IMR-90 (cell line): ENCODE measurements at regions not wholly inside any gene's neighbourhood (a gene's known extent, or its start where the extent isn't known, plus 50 kb on each side); places are given as distances from the start of the nearest gene placed in this dataset.

Experiments
- ATAC-seq: fragments of 200-7000 bp; cut with Tn5 transposase; 2 replicates; pipeline ENCODE4 v1.9.1; 2020; ENCODE audit warnings: low read depth, mild to moderate bottlenecking, moderate library complexity
- BruUV-seq: library from RNA; stranded (reverse); fragments of 400-500 nt; replicated peaks from 2 replicates; lab custom pipeline; 2021; lab: Mats Ljungman, UMichigan
- CTCF ChIA-PET: fragments of 300-600 bp; formaldehyde crosslinking; extraction: SDS; loops from one replicate; lab custom pipeline; 2021; ENCODE audit warnings: antibody characterized with exemption; lab: Yijun Ruan, JAX
- POLR2A ChIA-PET: fragments of 300-600 bp; sonication (Branson Sonifier 250); formaldehyde crosslinking; loops from one replicate; lab custom pipeline; 2022; ENCODE audit warnings: antibody characterized with exemption; ENCODE audit not compliant: unreplicated experiment; lab: Charles Lee
- DNase-seq: peaks from one replicate; pipeline ENCODE4 v3.0.0; 2013
- H2AFZ ChIP-seq: replicated peaks from 2 replicates; pipeline ENCODE3; 2013; ENCODE audit warnings: low read length, mild to moderate bottlenecking; ENCODE audit not compliant: poor library complexity
- H2AK5ac ChIP-seq: 2 replicates; pipeline ENCODE4 v1.6.1; 2013; ENCODE audit warnings: low read depth, low read length, inconsistent platforms
- H2AK9ac ChIP-seq: replicated peaks from 2 replicates; pipeline ENCODE3; 2013; ENCODE audit warnings: mild to moderate bottlenecking, low read depth, low read length, moderate library complexity; ENCODE audit not compliant: poor library complexity
- H2BK120ac ChIP-seq: 2 replicates; pipeline ENCODE4 v1.6.1; 2013; ENCODE audit warnings: low read depth, low read length, inconsistent platforms
- H2BK15ac ChIP-seq: 3 replicates; pipeline ENCODE4 v1.6.1; 2013; ENCODE audit warnings: low read depth, low read length, inconsistent platforms
- H2BK20ac ChIP-seq: 2 replicates; pipeline ENCODE4 v1.6.1; 2013; ENCODE audit warnings: low read depth, mild to moderate bottlenecking, inconsistent platforms, low read length, moderate library complexity
- H2BK5ac ChIP-seq: 2 replicates; pipeline ENCODE4 v1.6.1; 2013; ENCODE audit warnings: mild to moderate bottlenecking, low read depth, low read length, inconsistent platforms; ENCODE audit not compliant: poor library complexity, severe bottlenecking
- H3K14ac ChIP-seq: replicated peaks from 2 replicates; pipeline ENCODE4 v1.6.1; 2013; ENCODE audit warnings: low read depth, low read length, inconsistent platforms
- H3K18ac ChIP-seq: 2 replicates; pipeline ENCODE4 v1.6.1; 2013; ENCODE audit warnings: low read depth, low read length, control low read depth
- H3K23ac ChIP-seq: 2 replicates; pipeline ENCODE4 v1.6.1; 2013; ENCODE audit warnings: low read depth, low read length, inconsistent platforms
- H3K27ac ChIP-seq: 2 replicates; pipeline ENCODE4 v1.5.1; 2013; ENCODE audit warnings: mild to moderate bottlenecking, control low read depth, low read length; ENCODE audit not compliant: insufficient read depth
- H3K27me3 ChIP-seq: 2 replicates; pipeline ENCODE4 v1.6.1; 2013; ENCODE audit warnings: low read length; ENCODE audit not compliant: control insufficient read depth, insufficient read depth
- H3K36me3 ChIP-seq: 2 replicates; pipeline ENCODE4 v1.6.1; 2013; ENCODE audit warnings: low read length, mixed read lengths; ENCODE audit not compliant: control insufficient read depth, insufficient read depth
- H3K4ac ChIP-seq: 2 replicates; pipeline ENCODE4 v1.6.1; 2013; ENCODE audit warnings: low read depth, low read length, inconsistent platforms
- H3K4me1 ChIP-seq: 2 replicates; pipeline ENCODE4 v1.6.1; 2013; ENCODE audit warnings: low read length, mixed read lengths; ENCODE audit not compliant: control insufficient read depth, insufficient read depth
- H3K4me2 ChIP-seq: 2 replicates; pipeline ENCODE4 v1.6.1; 2013; ENCODE audit warnings: low read depth, mild to moderate bottlenecking, control low read depth, low read length, moderate library complexity
- H3K4me3 ChIP-seq: 2 replicates; pipeline ENCODE4 v1.5.1; 2013; ENCODE audit warnings: low read depth, mild to moderate bottlenecking, control low read depth, low read length, moderate library complexity; ENCODE audit not compliant: insufficient read depth
- H3K56ac ChIP-seq: 2 replicates; pipeline ENCODE4 v1.6.1; 2013; ENCODE audit warnings: low read length, inconsistent platforms; ENCODE audit not compliant: insufficient read depth; ENCODE audit errors: extremely low read depth
- H3K79me1 ChIP-seq, 2 experiments: 2 replicates each; pipeline ENCODE4 v1.6.1; 2013; ENCODE audit warnings: low read length in 2 of 2, inconsistent platforms in 1 of 2, low read depth in 1 of 2
- H3K9ac ChIP-seq: 2 replicates; pipeline ENCODE4 v1.6.1; 2013; ENCODE audit warnings: low read depth, low read length, control low read depth
- H3K9me1 ChIP-seq: 2 replicates; pipeline ENCODE4 v1.6.1; 2013; ENCODE audit warnings: low read length, inconsistent platforms; ENCODE audit not compliant: insufficient read depth
- H3K9me3 ChIP-seq: 2 replicates; pipeline ENCODE4 v1.6.1; 2013; ENCODE audit warnings: low read length; ENCODE audit not compliant: control insufficient read depth, insufficient read depth
- H4K20me1 ChIP-seq: 2 replicates; pipeline ENCODE4 v1.6.1; 2013; ENCODE audit warnings: low read length, inconsistent platforms; ENCODE audit not compliant: insufficient read depth
- H4K5ac ChIP-seq: 2 replicates; pipeline ENCODE4 v1.6.1; 2013; ENCODE audit warnings: mild to moderate bottlenecking, low read depth, low read length, control low read depth
- H4K8ac ChIP-seq, 2 experiments: 2 replicates each; pipeline ENCODE4 v1.6.1; 2013; ENCODE audit warnings: low read depth in 2 of 2, low read length in 2 of 2, control low read depth in 1 of 2, inconsistent platforms in 1 of 2
- H4K91ac ChIP-seq: 2 replicates; pipeline ENCODE4 v1.6.1; 2013; ENCODE audit warnings: low read depth, low read length, inconsistent platforms; ENCODE audit not compliant: insufficient read depth
- BHLHE40 ChIP-seq: fragments of 150-350 bp; IDR thresholded peaks from 2 replicates; pipeline ENCODE4 v1.6.1; 2016; ENCODE audit warnings: mild to moderate bottlenecking, low read depth, low read length
- CEBPB ChIP-seq: IDR thresholded peaks from 2 replicates; pipeline ENCODE4 v1.6.1; 2012; ENCODE audit warnings: low read depth, low read length, improper control_type of control experiment
- CHD1 ChIP-seq: IDR thresholded peaks from 2 replicates; pipeline ENCODE4 v1.6.1; 2012; ENCODE audit warnings: low read depth, low read length, improper control_type of control experiment
- CTCF ChIP-seq: conservative IDR thresholded peaks from 2 replicates; pipeline ENCODE4 v1.5.1; 2012; ENCODE audit warnings: mild to moderate bottlenecking, low read depth, low read length, improper control_type of control experiment
- ELK1 ChIP-seq: fragments of 150-350 bp; IDR thresholded peaks from 2 replicates; pipeline ENCODE4 v1.6.1; 2016; ENCODE audit warnings: low read depth, mild to moderate bottlenecking, low read length, moderate library complexity, borderline replicate concordance
- FOS ChIP-seq: fragments of 150-350 bp; IDR thresholded peaks from 2 replicates; pipeline ENCODE4 v1.6.1; 2016; ENCODE audit warnings: low read depth, low read length
- MAFK ChIP-seq: IDR thresholded peaks from 2 replicates; pipeline ENCODE4 v1.6.1; 2012; ENCODE audit warnings: low read depth, low read length, improper control_type of control experiment
- MAZ ChIP-seq: IDR thresholded peaks from 2 replicates; pipeline ENCODE4 v1.6.1; 2012; ENCODE audit warnings: low read depth, mild to moderate bottlenecking, low read length, improper control_type of control experiment, moderate library complexity, borderline replicate concordance
- MXI1 ChIP-seq: IDR thresholded peaks from 2 replicates; pipeline ENCODE4 v1.6.1; 2012; ENCODE audit warnings: low read depth, mild to moderate bottlenecking, low read length, moderate library complexity, borderline replicate concordance
- NFE2L2 ChIP-seq: fragments of 150-350 bp; IDR thresholded peaks from 2 replicates; pipeline ENCODE4 v1.6.1; 2016; ENCODE audit warnings: low read depth, mild to moderate bottlenecking, low read length
- POLR2A ChIP-seq: IDR thresholded peaks from 2 replicates; pipeline ENCODE4 v1.6.1; 2012; ENCODE audit warnings: mild to moderate bottlenecking, low read depth, low read length
- RAD21 ChIP-seq: IDR thresholded peaks from 2 replicates; pipeline ENCODE4 v1.6.1; 2012; ENCODE audit warnings: low read length, improper control_type of control experiment
- RCOR1 ChIP-seq: IDR thresholded peaks from 2 replicates; pipeline ENCODE4 v1.6.1; 2012; ENCODE audit warnings: mild to moderate bottlenecking, low read length, improper control_type of control experiment; ENCODE audit not compliant: insufficient replicate concordance
- RFX5 ChIP-seq: IDR thresholded peaks from 2 replicates; pipeline ENCODE4 v1.8.0; 2012; ENCODE audit warnings: low read depth, mild to moderate bottlenecking, low read length, moderate library complexity
- SMC3 ChIP-seq: fragments of 150-350 bp; IDR thresholded peaks from 2 replicates; pipeline ENCODE4 v1.6.1; 2016; ENCODE audit warnings: low read depth, mild to moderate bottlenecking, antibody characterized with exemption, low read length, moderate library complexity
- USF2 ChIP-seq: fragments of 150-350 bp; IDR thresholded peaks from 2 replicates; pipeline ENCODE4 v1.6.1; 2017; ENCODE audit warnings: mild to moderate bottlenecking, antibody characterized with exemption, low read length, low read depth
- WGBS, 2 experiments: methylation state at CpG; one replicate each; pipeline versions ENCODE4 v1.1.5 to v1.1.7; 2013; ENCODE audit warnings: missing lambda C conversion rate in 2 of 2; ENCODE audit not compliant: insufficient read length in 1 of 2; ENCODE audit errors: extremely low coverage in 2 of 2; 5-methylcytosine and 5-hydroxymethylcytosine counted together
- dilution Hi-C: fragments of 300-500 bp; cut with HindIII; formaldehyde crosslinking; loops from one replicate; pipeline ENCODE4 v1.14.3; 2018; ENCODE audit warnings: low sequenced_read_pairs; ENCODE audit not compliant: unreplicated experiment
- in situ Hi-C: fragments of 300-500 bp; cut with MboI; formaldehyde crosslinking; loops from 3 replicates; pipeline ENCODE4 v1.14.3; 2019; ENCODE audit warnings: low sequenced_read_pairs, inconsistent platforms, mixed read lengths
- intact Hi-C: fragments of 100-400 bp; cut with micrococcal nuclease; formaldehyde crosslinking; loops from 2 replicates; pipeline ENCODE4 v1.10.0; 2022

GRCh38 chr7:37601321-37601720 lies 82.2 kb upstream of the GPR141 start:
- Histone ChIP-seq H3K56ac (no peak overlapping the region), H3K79me1 (no peaks in the 10 kb centered on the region), H4K20me1 (no peaks in the 10 kb centered on the region), H3K9me1 (no peaks in the 10 kb centered on the region), H2BK120ac (no peak overlapping the region), H3K4me2 (no peak overlapping the region), H4K8ac (no peak overlapping the region), H2AK9ac (no peak overlapping the region), H3K27me3 (no peaks in the 10 kb centered on the region), H3K9ac (no peak overlapping the region), H3K4me3 (no peak overlapping the region), H3K4ac (no peak overlapping the region), H2AK5ac (no peak overlapping the region), H2BK5ac (no peak overlapping the region), H3K23ac (no peak overlapping the region), H2BK20ac (no peak overlapping the region), H3K27ac (no peak overlapping the region), H2BK15ac (no peak overlapping the region), H4K5ac (no peak overlapping the region), H4K91ac (no peak overlapping the region), H2AFZ (no peak overlapping the region), H3K9me3 (peaks cover 11% of the 10 kb centered on the region), H3K14ac (no peak overlapping the region), H3K36me3 (no peaks in the 10 kb centered on the region), H3K18ac (no peak overlapping the region), H3K4me1 (no peaks in the 10 kb centered on the region)
- no peak for DNase-seq
- intact Hi-C loops (no loop called here), in situ Hi-C loops (no loop called here), dilution Hi-C loops (no loop called here)
- ChIA-PET CTCF (no interaction called here), POLR2A (no interaction called here)
- no CpG with 5 or more reads among the region's 6 CpGs for WGBS, 2 experiments
- no peak for ATAC-seq
- no TSS peak for BruUV-seq
- TF ChIP-seq CTCF, result no peak
- TF ChIP-seq RFX5, result no peak
- no peak for TF ChIP-seq ELK1
- TF ChIP-seq POLR2A, result no peak
- no peak for TF ChIP-seq NFE2L2
- TF ChIP-seq MAZ, result no peak
- TF ChIP-seq SMC3, result no peak
- no peak for TF ChIP-seq CEBPB
- TF ChIP-seq BHLHE40, result no peak
- no peak for TF ChIP-seq RCOR1
- no peak for TF ChIP-seq MAFK
- TF ChIP-seq CHD1, result no peak
- TF ChIP-seq MXI1, result no peak
- no peak for TF ChIP-seq FOS
- no peak for TF ChIP-seq RAD21
- TF ChIP-seq USF2, result no peak
